Frontal cortex (tissue), 3 donors: ENCODE measurements at regions not wholly inside any gene's neighbourhood (a gene's known extent, or its start where the extent isn't known, plus 50 kb on each side); places are given as distances from the start of the nearest gene placed in this dataset.

Experiments
- DNase-seq, 2 donors: peaks; one replicate each; pipeline ENCODE4 v3.0.0; 2012; ENCODE audit warnings: low spot score in 2 of 2
- FAIRE-seq: peaks from 2 replicates; lab custom pipeline; 2012; peaks lifted over from hg19 to GRCh38; lab: Jason Lieb, UNC
- donor health status: control.
- donor health status: control.
- donor health status: control.

- FAIRE-seq (no peak), DNase-seq (no peak)
Measured at GRCh38 chr9:89994988-89995613, 390.3 kb downstream of the GADD45G start.

- FAIRE-seq (no peak), DNase-seq (no peak)
Measured at GRCh38 chr9:89996116-89996515, 391.3 kb downstream of the GADD45G start.

- no peak for DNase-seq
- no peak for FAIRE-seq
Measured at GRCh38 chr9:89996773-89997172, 392.0 kb downstream of the GADD45G start.

GRCh38 chr9:89998633-89999032 is 393.8 kb downstream of the GADD45G start:
- no peak for FAIRE-seq
- no peak for DNase-seq

GRCh38 chr9:89999176-89999533 is 394.3 kb downstream of the GADD45G start:
- FAIRE-seq, result no peak

GRCh38 chr9:89999534-90000370 is 394.9 kb downstream of the GADD45G start:
- FAIRE-seq (no peak), DNase-seq (peak in 1 of 2 donors; percentile 46)

More at GRCh38 chr9:89999176-89999533, 394.3 kb downstream of the GADD45G start:
- DNase-seq, result no peak

GRCh38 chr9:90000925-90001324 is 396.1 kb downstream of the GADD45G start:
- FAIRE-seq, result no peak
- DNase-seq, result no peak

GRCh38 chr9:90001747-90002146 is 396.9 kb downstream of the GADD45G start:
- DNase-seq, result no peak
- no peak for FAIRE-seq

GRCh38 chr9:90002397-90003271 is 397.8 kb downstream of the GADD45G start:
- no peak for DNase-seq

GRCh38 chr9:90005388-90005787 is 400.6 kb downstream of the GADD45G start:
- no peak for DNase-seq
- FAIRE-seq, result no peak

More at GRCh38 chr9:90002397-90003271, 397.8 kb downstream of the GADD45G start:
- no peak for FAIRE-seq

GRCh38 chr9:90007516-90008440 is 403.0 kb downstream of the GADD45G start:
- DNase-seq, result no peak
- FAIRE-seq, result no peak

- DNase-seq (no peak), FAIRE-seq (no peak)
Measured at GRCh38 chr9:90009447-90009846, 404.6 kb downstream of the GADD45G start.

- no peak for FAIRE-seq
Measured at GRCh38 chr9:90010793-90011192, 406.0 kb downstream of the GADD45G start.

GRCh38 chr9:90012949-90013348 is 408.1 kb downstream of the GADD45G start:
- DNase-seq (no peak), FAIRE-seq (no peak)

More at GRCh38 chr9:90010793-90011192, 406.0 kb downstream of the GADD45G start:
- DNase-seq, result no peak

- DNase-seq (no peak), FAIRE-seq (no peak)
Measured at GRCh38 chr9:90013778-90014177, 409.0 kb downstream of the GADD45G start.

GRCh38 chr9:90014421-90014820 is 409.6 kb downstream of the GADD45G start:
- FAIRE-seq (no peak), DNase-seq (no peak)

GRCh38 chr9:90016272-90016671 is 411.5 kb downstream of the GADD45G start:
- FAIRE-seq (no peak), DNase-seq (no peak)

GRCh38 chr9:90017679-90018078 is 412.9 kb downstream of the GADD45G start:
- no peak for DNase-seq
- no peak for FAIRE-seq

GRCh38 chr9:90018688-90019087 is 413.9 kb downstream of the GADD45G start:
- FAIRE-seq, result no peak

More at GRCh38 chr9:90018688-90019087, 413.9 kb downstream of the GADD45G start:
- no peak for DNase-seq
